ENCODE measurements at regions not wholly inside any gene's neighbourhood (a gene's known extent, or its start where the extent isn't known, plus 50 kb on each side); places are given as distances from the start of the nearest gene placed in this dataset.

DNA sequence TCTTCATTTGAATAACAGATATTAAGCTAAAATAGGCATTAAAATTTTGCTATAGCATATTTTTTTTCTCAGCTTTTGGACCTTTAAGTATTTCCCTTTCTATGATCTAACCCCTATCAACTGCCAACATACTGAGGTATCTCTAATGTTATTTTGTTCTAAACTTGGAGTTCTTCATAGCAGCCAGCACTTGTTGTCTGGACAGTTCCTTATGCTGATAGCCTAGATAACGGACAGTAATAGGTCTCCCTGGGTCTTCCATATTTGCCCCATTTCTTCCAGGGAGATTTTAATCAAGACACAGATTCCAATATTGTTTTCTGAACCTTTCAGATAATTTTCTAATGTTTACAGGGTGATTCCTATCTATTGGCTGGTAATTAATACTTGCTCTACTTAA lies 475.8 kb upstream of the MAP2 start:
- no peak overlapping the region for H3K56ac ChIP-seq (ENCODE audit: insufficient read length, low read depth, low read length)
- H2AK5ac ChIP-seq (ENCODE audit: insufficient read length, low read length) = no peak overlapping the region
- no peak for DNase-seq
- H3K4me2 ChIP-seq (ENCODE audit: insufficient read depth, insufficient read length, low read length) = no peak overlapping the region
- H2AFZ ChIP-seq (ENCODE audit: low read length) = no peak overlapping the region
- H4K8ac ChIP-seq (replicated peaks; ENCODE audit: insufficient read length, low read depth, low read length) = no peak overlapping the region
- H3K27me3 ChIP-seq (ENCODE audit: insufficient read depth, low read length) = no peaks in the 10 kb centered on the region
- Mint-ChIP-seq H3K4me3 (no peak overlapping the region), H3K4me1 (peaks cover 4 to 12% of the 10 kb centered on the region in 2 experiments), H3K27me3 (ENCODE audit: low read depth) (no peaks in the 10 kb centered on the region), H3K27ac (no peak overlapping the region), H3K36me3 (ENCODE audit: insufficient read depth in 1 of 3, low read depth in 3 of 3) (peaks cover 0 to 9% (median 3%) of the 10 kb centered on the region in 3 experiments; a peak in 3 of 7 replicates), H3K9me3 (peaks cover 0 to 6% of the 10 kb centered on the region in 2 experiments; a peak in 4 of 5 replicates)
- H3K23ac ChIP-seq (ENCODE audit: insufficient read length, low read depth, low read length) = no peak overlapping the region
- H2BK12ac ChIP-seq (ENCODE audit: insufficient read length, low read depth, low read length) = no peak overlapping the region
- no peak overlapping the region for H4K91ac ChIP-seq (ENCODE audit: insufficient read length, low read depth, low read length)
- H3K9ac ChIP-seq (ENCODE audit: extremely low read depth, insufficient read length, low read length) = no peak overlapping the region
- no peaks in the 10 kb centered on the region for H4K20me1 ChIP-seq (ENCODE audit: control insufficient read depth, insufficient read depth, insufficient read length)
- H3K14ac ChIP-seq (ENCODE audit: insufficient read depth, low read length) = no peak overlapping the region
- no peak overlapping the region for H3K4ac ChIP-seq (ENCODE audit: low read depth, low read length)
- H3T11ph ChIP-seq (ENCODE audit: low read length) = no peak overlapping the region
- no peak overlapping the region for H2BK120ac ChIP-seq (ENCODE audit: low read depth, low read length, poor library complexity, severe bottlenecking)
- H2BK15ac ChIP-seq (ENCODE audit: low read depth, low read length) = no peak overlapping the region
- no peaks in the 10 kb centered on the region for H3K9me3 ChIP-seq (ENCODE audit: control insufficient read depth, low read depth, low read length)
- H3K18ac ChIP-seq (ENCODE audit: insufficient read length, low read depth, low read length) = no peak overlapping the region
- no peaks in the 10 kb centered on the region for H3K4me1 ChIP-seq (ENCODE audit: insufficient read depth, low read length)
- no peak overlapping the region for H4K5ac ChIP-seq (ENCODE audit: insufficient read length, low read depth, low read length)
- no CpG with 5 or more reads among the region's 1 CpG for WGBS (ENCODE audit: extremely low coverage, insufficient read length, low lambda C conversion rate)
- no peaks in the 10 kb centered on the region for H3K79me2 ChIP-seq (ENCODE audit: insufficient read depth, low read length)
- no peaks in the 10 kb centered on the region for H3K79me1 ChIP-seq (ENCODE audit: insufficient read depth, low read depth, low read length, poor library complexity, severe bottlenecking)
- H3K27ac ChIP-seq (ENCODE audit: insufficient read length, low read depth, low read length) = no peak overlapping the region
- H2BK5ac ChIP-seq (ENCODE audit: insufficient read length, low read length) = no peak overlapping the region
- no peaks in the 10 kb centered on the region for H3K23me2 ChIP-seq (ENCODE audit: insufficient read length, low read depth, low read length, poor library complexity, severe bottlenecking)
- TF ChIP-seq, protein P1, sequence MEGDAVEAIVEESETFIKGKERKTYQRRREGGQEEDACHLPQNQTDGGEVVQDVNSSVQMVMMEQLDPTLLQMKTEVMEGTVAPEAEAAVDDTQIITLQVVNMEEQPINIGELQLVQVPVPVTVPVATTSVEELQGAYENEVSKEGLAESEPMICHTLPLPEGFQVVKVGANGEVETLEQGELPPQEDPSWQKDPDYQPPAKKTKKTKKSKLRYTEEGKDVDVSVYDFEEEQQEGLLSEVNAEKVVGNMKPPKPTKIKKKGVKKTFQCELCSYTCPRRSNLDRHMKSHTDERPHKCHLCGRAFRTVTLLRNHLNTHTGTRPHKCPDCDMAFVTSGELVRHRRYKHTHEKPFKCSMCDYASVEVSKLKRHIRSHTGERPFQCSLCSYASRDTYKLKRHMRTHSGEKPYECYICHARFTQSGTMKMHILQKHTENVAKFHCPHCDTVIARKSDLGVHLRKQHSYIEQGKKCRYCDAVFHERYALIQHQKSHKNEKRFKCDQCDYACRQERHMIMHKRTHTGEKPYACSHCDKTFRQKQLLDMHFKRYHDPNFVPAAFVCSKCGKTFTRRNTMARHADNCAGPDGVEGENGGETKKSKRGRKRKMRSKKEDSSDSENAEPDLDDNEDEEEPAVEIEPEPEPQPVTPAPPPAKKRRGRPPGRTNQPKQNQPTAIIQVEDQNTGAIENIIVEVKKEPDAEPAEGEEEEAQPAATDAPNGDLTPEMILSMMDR (conservative IDR thresholded peaks at IDR 0.05) = no peak
- H2BK20ac ChIP-seq (ENCODE audit: low read depth, low read length, poor library complexity, severe bottlenecking) = no peak overlapping the region

Data from H9 (cell line).